ENCODE measurements at regions not wholly inside any gene's neighbourhood (a gene's known extent, or its start where the extent isn't known, plus 50 kb on each side); places are given as distances from the start of the nearest gene placed in this dataset.

GRCh38 chr4:56215901-56216300 is 171.4 kb downstream of the AASDH start:
- Histone ChIP-seq H3K9ac (ENCODE audit: low read length) (no peak overlapping the region), H3K4me1 (ENCODE audit: insufficient read depth, low read length) (peaks cover 6% of the 10 kb centered on the region), H4K20me1 (ENCODE audit: insufficient read depth, low read length) (no peaks in the 10 kb centered on the region), H3K4me3 (ENCODE audit: insufficient read depth, low read depth, low read length) (no peak overlapping the region), H2AFZ (ENCODE audit: low read depth, low read length) (no peak overlapping the region), H3K9me3 (ENCODE audit: insufficient read depth, low read depth, low read length) (peaks cover 4% of the 10 kb centered on the region), H3K36me3 (ENCODE audit: insufficient read depth, low read length) (no peaks in the 10 kb centered on the region), H3K79me2 (ENCODE audit: insufficient read depth, low read length) (no peaks in the 10 kb centered on the region), H3K27me3 (ENCODE audit: insufficient read depth, low read length) (no peaks in the 10 kb centered on the region), H3K4me2 (ENCODE audit: low read length) (peak overlapping the region; percentile 54), H3K27ac (ENCODE audit: low read depth, low read length) (no peak overlapping the region)
- no peak overlapping the region for H3K27ac Mint-ChIP-seq (ENCODE audit: unreplicated experiment)
- no peak for TF ChIP-seq EZH2 (IDR thresholded peaks at IDR 0.05; ENCODE audit: insufficient read depth, low read length)
- TF ChIP-seq CTCF (IDR thresholded peaks at IDR 0.05; ENCODE audit: insufficient read depth, low read depth, low read length) = no peak
- FAIRE-seq (no peak), DNase-seq (ENCODE audit: low read depth) (peak; percentile 78)
- peaks cover 14% of the 10 kb centered on the region for H3K4me1 Mint-ChIP-seq (ENCODE audit: low read depth, unreplicated experiment)
- no peak overlapping the region for H3K4me3 Mint-ChIP-seq (ENCODE audit: unreplicated experiment)
- H3K27me3 Mint-ChIP-seq (ENCODE audit: low read depth, unreplicated experiment) = no peaks in the 10 kb centered on the region
- peaks cover 4% of the 10 kb centered on the region for H3K9me3 Mint-ChIP-seq (ENCODE audit: unreplicated experiment)
- peaks cover 4% of the 10 kb centered on the region for H3K36me3 Mint-ChIP-seq (ENCODE audit: low read depth, unreplicated experiment)

- H3K4me1 ChIP-seq (ENCODE audit: insufficient read depth, low read length) = peaks cover 6% of the 10 kb centered on the region
- H4K20me1 ChIP-seq (ENCODE audit: insufficient read depth, low read length) = no peaks in the 10 kb centered on the region
- no peak overlapping the region for H3K9ac ChIP-seq (ENCODE audit: low read length)
- Mint-ChIP-seq H3K27me3 (ENCODE audit: low read depth, unreplicated experiment) (no peaks in the 10 kb centered on the region), H3K36me3 (ENCODE audit: low read depth, unreplicated experiment) (peaks cover 6% of the 10 kb centered on the region), H3K4me3 (ENCODE audit: unreplicated experiment) (no peak overlapping the region), H3K4me1 (ENCODE audit: low read depth, unreplicated experiment) (peaks cover 12% of the 10 kb centered on the region), H3K9me3 (ENCODE audit: unreplicated experiment) (peaks cover 4% of the 10 kb centered on the region), H3K27ac (ENCODE audit: unreplicated experiment) (no peak overlapping the region)
- H2AFZ ChIP-seq (ENCODE audit: low read depth, low read length) = no peak overlapping the region
- no peaks in the 10 kb centered on the region for H3K36me3 ChIP-seq (ENCODE audit: insufficient read depth, low read length)
- H3K27me3 ChIP-seq (ENCODE audit: insufficient read depth, low read length) = no peaks in the 10 kb centered on the region
- H3K9me3 ChIP-seq (ENCODE audit: insufficient read depth, low read depth, low read length) = peaks cover 4% of the 10 kb centered on the region
- TF ChIP-seq EZH2 (IDR thresholded peaks at IDR 0.05; ENCODE audit: insufficient read depth, low read length) = no peak
- no peak for TF ChIP-seq CTCF (IDR thresholded peaks at IDR 0.05; ENCODE audit: insufficient read depth, low read depth, low read length)
- H3K79me2 ChIP-seq (ENCODE audit: insufficient read depth, low read length) = no peaks in the 10 kb centered on the region
- H3K4me3 ChIP-seq (ENCODE audit: insufficient read depth, low read depth, low read length) = no peak overlapping the region
- DNase-seq (ENCODE audit: low read depth) (no peak), FAIRE-seq (no peak)
- H3K4me2 ChIP-seq (ENCODE audit: low read length) = peak overlapping the region; percentile 54
- H3K27ac ChIP-seq (ENCODE audit: low read depth, low read length) = no peak overlapping the region
Measured at GRCh38 chr4:56215141-56215783, 172.0 kb downstream of the AASDH start.

GRCh38 chr4:56213543-56213942 is 173.7 kb downstream of the AASDH start:
- no peaks in the 10 kb centered on the region for H4K20me1 ChIP-seq (ENCODE audit: insufficient read depth, low read length)
- H3K4me3 ChIP-seq (ENCODE audit: insufficient read depth, low read depth, low read length) = no peak overlapping the region
- Mint-ChIP-seq H3K4me3 (ENCODE audit: unreplicated experiment) (no peak overlapping the region), H3K9me3 (ENCODE audit: unreplicated experiment) (peaks cover 4% of the 10 kb centered on the region), H3K27me3 (ENCODE audit: low read depth, unreplicated experiment) (no peaks in the 10 kb centered on the region), H3K27ac (ENCODE audit: unreplicated experiment) (no peak overlapping the region), H3K36me3 (ENCODE audit: low read depth, unreplicated experiment) (peaks cover 6% of the 10 kb centered on the region), H3K4me1 (ENCODE audit: low read depth, unreplicated experiment) (peaks cover 7% of the 10 kb centered on the region)
- DNase-seq (ENCODE audit: low read depth) (no peak), FAIRE-seq (no peak)
- no peaks in the 10 kb centered on the region for H3K36me3 ChIP-seq (ENCODE audit: insufficient read depth, low read length)
- no peak overlapping the region for H3K27ac ChIP-seq (ENCODE audit: low read depth, low read length)
- no peaks in the 10 kb centered on the region for H3K27me3 ChIP-seq (ENCODE audit: insufficient read depth, low read length)
- H2AFZ ChIP-seq (ENCODE audit: low read depth, low read length) = no peak overlapping the region
- peaks cover 4% of the 10 kb centered on the region for H3K9me3 ChIP-seq (ENCODE audit: insufficient read depth, low read depth, low read length)
- H3K4me2 ChIP-seq (ENCODE audit: low read length) = no peak overlapping the region
- no peaks in the 10 kb centered on the region for H3K79me2 ChIP-seq (ENCODE audit: insufficient read depth, low read length)
- H3K9ac ChIP-seq (ENCODE audit: low read length) = no peak overlapping the region
- H3K4me1 ChIP-seq (ENCODE audit: insufficient read depth, low read length) = peaks cover 6% of the 10 kb centered on the region
- no peak for TF ChIP-seq EZH2 (IDR thresholded peaks at IDR 0.05; ENCODE audit: insufficient read depth, low read length)
- no peak for TF ChIP-seq CTCF (IDR thresholded peaks at IDR 0.05; ENCODE audit: insufficient read depth, low read depth, low read length)
